CD4-positive, CD25-positive, alpha-beta regulatory T cell (primary cell): ENCODE measurements at regions not wholly inside any gene's neighbourhood (a gene's known extent, or its start where the extent isn't known, plus 50 kb on each side); places are given as distances from the start of the nearest gene placed in this dataset.

Experiments
- ATAC-seq, 2 donors: fragments of 150-1000 bp; cut with Tn5 transposase; one replicate each; pipeline ENCODE4 v1.10.0; 2021; ENCODE audit warnings: low read depth in 2 of 2, moderate number of reproducible peaks in 2 of 2, moderate library complexity in 1 of 2
- DNase-seq, 3 donors: peaks; one replicate each; pipeline versions ENCODE4 v3.0.0 to v3.0.0-alpha.2; 2012 to 2022; ENCODE audit warnings: mixed read lengths in 1 of 3
- H3K27ac ChIP-seq: one replicate; pipeline ENCODE4 v1.7.0; 2013; ENCODE audit warnings: mild to moderate bottlenecking, low read length; ENCODE audit not compliant: insufficient read depth, poor library complexity, severe bottlenecking
- H3K27me3 ChIP-seq: one replicate; pipeline ENCODE4 v1.7.0; 2013; ENCODE audit warnings: low read length; ENCODE audit not compliant: control insufficient read depth, insufficient read depth
- H3K36me3 ChIP-seq: one replicate; pipeline ENCODE4 v1.7.0; 2013; ENCODE audit warnings: mild to moderate bottlenecking, low read length, moderate library complexity; ENCODE audit not compliant: control insufficient read depth, insufficient read depth
- H3K4me1 ChIP-seq: 2 replicates; pipeline ENCODE4 v1.7.0; 2013; ENCODE audit warnings: mild to moderate bottlenecking, low read length; ENCODE audit not compliant: insufficient read depth, control insufficient read depth, poor library complexity, severe bottlenecking
- H3K4me3 ChIP-seq: one replicate; pipeline ENCODE4 v1.7.0; 2013; ENCODE audit warnings: low read depth, mild to moderate bottlenecking, low read length, moderate library complexity
- H3K9me3 ChIP-seq, 2 experiments: 1 replicate in 1 of 2; 2 replicates in 1 of 2; pipeline ENCODE4 v1.7.0; 2013; ENCODE audit warnings: low read length in 2 of 2, mild to moderate bottlenecking in 1 of 2, moderate library complexity in 1 of 2; ENCODE audit not compliant: control insufficient read depth in 2 of 2
- H3K27ac Mint-ChIP-seq, 3 donors: one replicate each; pipeline ENCODE4 v1.8.0; 2020 to 2022; ENCODE audit warnings: mild to moderate bottlenecking in 3 of 3, mixed read lengths in 3 of 3, moderate library complexity in 2 of 3
- H3K27me3 Mint-ChIP-seq: one replicate; pipeline ENCODE4 v1.8.0; 2022; ENCODE audit warnings: mild to moderate bottlenecking, mixed read lengths
- H3K36me3 Mint-ChIP-seq: one replicate; pipeline ENCODE4 v1.8.0; 2020; ENCODE audit warnings: mixed read lengths
- H3K4me1 Mint-ChIP-seq, 4 donors: one replicate each; pipeline ENCODE4 v1.8.0; 2020 to 2022; ENCODE audit warnings: mixed read lengths in 4 of 4, mild to moderate bottlenecking in 1 of 4
- H3K4me3 Mint-ChIP-seq, 4 donors: one replicate each; pipeline ENCODE4 v1.8.0; 2020 to 2022; ENCODE audit warnings: mild to moderate bottlenecking in 4 of 4, mixed read lengths in 4 of 4, moderate library complexity in 3 of 4
- H3K9me3 Mint-ChIP-seq, 7 donors: one replicate each; pipeline ENCODE4 v1.8.0; 2020 to 2022; ENCODE audit warnings: mixed read lengths in 7 of 7, mild to moderate bottlenecking in 3 of 7, moderate library complexity in 2 of 7

- DNase-seq = no peak
- Histone ChIP-seq H3K9me3 (no peaks in the 10 kb centered on the region), H3K36me3 (no peaks in the 10 kb centered on the region), H3K4me1 (peaks cover 3% of the 10 kb centered on the region), H3K4me3 (no peak overlapping the region), H3K27me3 (peaks cover 13% of the 10 kb centered on the region), H3K27ac (no peak overlapping the region)
- H3K9me3 Mint-ChIP-seq = peaks cover 0 to 1% (median 0%) of the 10 kb centered on the region in 7 donors
- no peak for ATAC-seq
- peaks cover 0 to 10% (median 2%) of the 10 kb centered on the region in 4 donors for H3K4me1 Mint-ChIP-seq
- H3K36me3 Mint-ChIP-seq = no peaks in the 10 kb centered on the region
- no peak overlapping the region for H3K4me3 Mint-ChIP-seq
- H3K27me3 Mint-ChIP-seq = peaks cover 31% of the 10 kb centered on the region
- H3K27ac Mint-ChIP-seq = no peak overlapping the region
Measured at GRCh38 chr14:61184112-61184511, 97.0 kb downstream of the TMEM30B start.

GRCh38 chr14:61183196-61183885 lies 97.8 kb downstream of the TMEM30B start:
- Mint-ChIP-seq H3K9me3 (peaks cover 0 to 1% (median 0%) of the 10 kb centered on the region in 7 donors), H3K27me3 (peaks cover 32% of the 10 kb centered on the region), H3K27ac (peak overlapping the region in 1 of 3 donors; percentile 29), H3K4me3 (peak overlapping the region in 1 of 4 donors; percentile 4), H3K36me3 (no peaks in the 10 kb centered on the region), H3K4me1 (peaks cover 0 to 10% (median 4%) of the 10 kb centered on the region in 4 donors)
- Histone ChIP-seq H3K27me3 (peaks cover 13% of the 10 kb centered on the region), H3K4me1 (no peaks in the 10 kb centered on the region), H3K27ac (no peak overlapping the region), H3K36me3 (no peaks in the 10 kb centered on the region), H3K4me3 (no peak overlapping the region), H3K9me3 (no peaks in the 10 kb centered on the region)
- DNase-seq (peak in 1 of 3 donors; percentile 40), ATAC-seq (no peak)

GRCh38 chr14:61179796-61180398 lies 101.2 kb downstream of the TMEM30B start:
- Mint-ChIP-seq H3K4me1 (peaks cover 7 to 15% (median 10%) of the 10 kb centered on the region in 4 donors), H3K4me3 (no peak overlapping the region), H3K27me3 (peaks cover 24% of the 10 kb centered on the region), H3K36me3 (no peaks in the 10 kb centered on the region), H3K9me3 (peaks cover 0 to 1% (median 0%) of the 10 kb centered on the region in 7 donors), H3K27ac (no peak overlapping the region)
- H3K4me3 ChIP-seq = no peak overlapping the region
- H3K27ac ChIP-seq = no peak overlapping the region
- no peaks in the 10 kb centered on the region for H3K27me3 ChIP-seq
- no peaks in the 10 kb centered on the region for H3K36me3 ChIP-seq
- DNase-seq (no peak), ATAC-seq (no peak)
- H3K4me1 ChIP-seq = no peaks in the 10 kb centered on the region
- no peaks in the 10 kb centered on the region for H3K9me3 ChIP-seq

- ATAC-seq = no peak
- H3K4me3 Mint-ChIP-seq = peak overlapping the region in 1 of 4 donors; percentile 9
- H3K4me1 Mint-ChIP-seq = peaks cover 7 to 15% (median 10%) of the 10 kb centered on the region in 4 donors
- Histone ChIP-seq H3K36me3 (no peaks in the 10 kb centered on the region), H3K4me1 (no peaks in the 10 kb centered on the region), H3K4me3 (no peak overlapping the region), H3K9me3 (no peaks in the 10 kb centered on the region), H3K27me3 (no peaks in the 10 kb centered on the region), H3K27ac (no peak overlapping the region)
- no peak for DNase-seq
- no peak overlapping the region for H3K27ac Mint-ChIP-seq
- H3K9me3 Mint-ChIP-seq = peaks cover 0 to 1% (median 0%) of the 10 kb centered on the region in 7 donors
- peaks cover 23% of the 10 kb centered on the region for H3K27me3 Mint-ChIP-seq
- no peaks in the 10 kb centered on the region for H3K36me3 Mint-ChIP-seq
Measured at GRCh38 chr14:61179061-61179690, 102.0 kb downstream of the TMEM30B start.

GRCh38 chr14:61178226-61179060 lies 102.7 kb downstream of the TMEM30B start:
- H3K4me3 ChIP-seq = peak overlapping the region; percentile 68

GRCh38 chr14:61177279-61178225 lies 103.6 kb downstream of the TMEM30B start:
- no peak for DNase-seq
- ATAC-seq = no peak
- Histone ChIP-seq H3K27ac (no peak overlapping the region), H3K27me3 (peaks cover 6% of the 10 kb centered on the region), H3K4me1 (no peaks in the 10 kb centered on the region), H3K9me3 (peaks cover 0 to 2% of the 10 kb centered on the region in 2 experiments), H3K36me3 (no peaks in the 10 kb centered on the region), H3K4me3 (peak overlapping the region; percentile 68)
- Mint-ChIP-seq H3K27ac (peak overlapping the region in 2 of 3 donors; percentile 68 to 83), H3K36me3 (no peaks in the 10 kb centered on the region), H3K4me3 (peak overlapping the region in 3 of 4 donors; percentile 47 to 72 (median 66)), H3K4me1 (peaks cover 6 to 13% (median 8%) of the 10 kb centered on the region in 4 donors), H3K9me3 (peaks cover 0 to 1% (median 0%) of the 10 kb centered on the region in 7 donors), H3K27me3 (peaks cover 18% of the 10 kb centered on the region)

More at GRCh38 chr14:61178226-61179060, 102.7 kb downstream of the TMEM30B start:
- ATAC-seq (no peak), DNase-seq (peak in 1 of 3 donors; percentile 80)
- Histone ChIP-seq H3K27me3 (no peaks in the 10 kb centered on the region), H3K36me3 (no peaks in the 10 kb centered on the region), H3K9me3 (no peaks in the 10 kb centered on the region), H3K4me1 (no peaks in the 10 kb centered on the region), H3K27ac (no peak overlapping the region)
- Mint-ChIP-seq H3K27me3 (peaks cover 22% of the 10 kb centered on the region), H3K4me3 (peak overlapping the region; percentile 44 to 72 (median 56)), H3K4me1 (peaks cover 7 to 15% (median 9%) of the 10 kb centered on the region in 4 donors), H3K9me3 (peaks cover 0 to 1% (median 0%) of the 10 kb centered on the region in 7 donors), H3K27ac (peak overlapping the region in 2 of 3 donors; percentile 66 to 68), H3K36me3 (no peaks in the 10 kb centered on the region)
